Ishikawa (cell line): ENCODE measurements at regions not wholly inside any gene's neighbourhood (a gene's known extent, or its start where the extent isn't known, plus 50 kb on each side); places are given as distances from the start of the nearest gene placed in this dataset.

ENCODE experiments used
- CEBPB ChIP-seq: IDR thresholded peaks from 2 replicates; pipeline ENCODE4 v1.6.1; 2012
- EGR1 ChIP-seq: IDR thresholded peaks from 2 replicates; pipeline ENCODE4 v1.6.1; 2012
- FOXM1 ChIP-seq: IDR thresholded peaks from 2 replicates; pipeline ENCODE4 v1.6.1; 2012; ENCODE audit warnings: low read depth, borderline replicate concordance
- YY1 ChIP-seq: IDR thresholded peaks from 2 replicates; pipeline ENCODE4 v1.6.1; 2012; ENCODE audit warnings: low read depth
- ZBTB7A ChIP-seq: IDR thresholded peaks from 2 replicates; pipeline ENCODE4 v1.6.1; 2012; ENCODE audit warnings: low read depth
- TF ChIP-seq, protein P1 (sequence below): IDR thresholded peaks from 2 replicates; pipeline ENCODE4 v1.6.1; 2012; ENCODE audit warnings: low read depth, mild to moderate bottlenecking

DNA sequence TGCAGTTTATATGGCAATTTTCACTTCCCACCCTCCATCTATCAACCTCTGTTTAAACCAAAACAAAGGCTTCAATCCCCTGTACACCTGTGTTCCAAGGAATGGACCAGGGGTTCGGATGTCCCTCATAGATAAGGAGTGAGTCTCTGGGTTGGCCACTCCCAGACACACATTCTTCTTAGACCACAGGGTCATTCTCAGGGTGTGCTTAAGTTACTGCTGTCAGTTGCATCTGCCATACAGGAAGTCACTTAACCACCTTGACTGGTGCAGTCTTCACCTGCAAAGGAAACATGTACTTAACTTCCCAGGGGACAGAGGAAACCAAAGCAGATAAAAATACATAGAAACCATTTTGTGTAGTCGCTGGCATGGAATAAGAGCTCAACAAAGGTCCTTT lies 151.0 kb upstream of the NDUFV2 start:
- TF ChIP-seq EGR1, result no peak
- no peak for TF ChIP-seq ZBTB7A
- no peak for TF ChIP-seq YY1
- no peak for TF ChIP-seq FOXM1
- no peak for TF ChIP-seq CEBPB
- TF ChIP-seq, protein P1, sequence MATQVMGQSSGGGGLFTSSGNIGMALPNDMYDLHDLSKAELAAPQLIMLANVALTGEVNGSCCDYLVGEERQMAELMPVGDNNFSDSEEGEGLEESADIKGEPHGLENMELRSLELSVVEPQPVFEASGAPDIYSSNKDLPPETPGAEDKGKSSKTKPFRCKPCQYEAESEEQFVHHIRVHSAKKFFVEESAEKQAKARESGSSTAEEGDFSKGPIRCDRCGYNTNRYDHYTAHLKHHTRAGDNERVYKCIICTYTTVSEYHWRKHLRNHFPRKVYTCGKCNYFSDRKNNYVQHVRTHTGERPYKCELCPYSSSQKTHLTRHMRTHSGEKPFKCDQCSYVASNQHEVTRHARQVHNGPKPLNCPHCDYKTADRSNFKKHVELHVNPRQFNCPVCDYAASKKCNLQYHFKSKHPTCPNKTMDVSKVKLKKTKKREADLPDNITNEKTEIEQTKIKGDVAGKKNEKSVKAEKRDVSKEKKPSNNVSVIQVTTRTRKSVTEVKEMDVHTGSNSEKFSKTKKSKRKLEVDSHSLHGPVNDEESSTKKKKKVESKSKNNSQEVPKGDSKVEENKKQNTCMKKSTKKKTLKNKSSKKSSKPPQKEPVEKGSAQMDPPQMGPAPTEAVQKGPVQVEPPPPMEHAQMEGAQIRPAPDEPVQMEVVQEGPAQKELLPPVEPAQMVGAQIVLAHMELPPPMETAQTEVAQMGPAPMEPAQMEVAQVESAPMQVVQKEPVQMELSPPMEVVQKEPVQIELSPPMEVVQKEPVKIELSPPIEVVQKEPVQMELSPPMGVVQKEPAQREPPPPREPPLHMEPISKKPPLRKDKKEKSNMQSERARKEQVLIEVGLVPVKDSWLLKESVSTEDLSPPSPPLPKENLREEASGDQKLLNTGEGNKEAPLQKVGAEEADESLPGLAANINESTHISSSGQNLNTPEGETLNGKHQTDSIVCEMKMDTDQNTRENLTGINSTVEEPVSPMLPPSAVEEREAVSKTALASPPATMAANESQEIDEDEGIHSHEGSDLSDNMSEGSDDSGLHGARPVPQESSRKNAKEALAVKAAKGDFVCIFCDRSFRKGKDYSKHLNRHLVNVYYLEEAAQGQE, result no peak
